ENCODE measurements at regions not wholly inside any gene's neighbourhood (a gene's known extent, or its start where the extent isn't known, plus 50 kb on each side); places are given as distances from the start of the nearest gene placed in this dataset.

DNA sequence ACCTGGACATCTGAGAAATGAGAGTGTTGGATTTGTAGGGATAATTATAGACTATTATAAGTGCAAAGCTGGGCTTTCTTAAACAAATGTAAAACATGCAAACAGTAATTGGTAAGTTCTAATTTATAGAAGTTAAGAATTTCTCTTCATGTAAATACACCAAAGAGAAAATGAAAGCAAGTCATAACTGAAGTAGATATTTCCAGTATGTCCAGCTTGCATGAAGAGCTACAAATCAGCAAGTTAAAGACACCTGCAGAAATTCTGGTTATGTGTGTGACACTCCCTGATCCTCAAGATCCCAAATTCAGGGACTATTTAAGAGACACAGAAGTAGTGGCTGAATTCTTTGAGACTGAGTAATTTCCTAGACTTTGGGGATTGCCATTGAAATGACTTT is 308.9 kb downstream of the TLE4 start:
- CTCF ChIA-PET, result no interaction called here
- POLR2A ChIA-PET, result no interaction called here
- no peak overlapping the region for H3K4me3 ChIP-seq (ENCODE audit: low read depth, low read length)
- DNase-seq (ENCODE audit: low read depth, low spot score), result no peak
- no peak for TF ChIP-seq CTCF (IDR thresholded peaks at IDR 0.05; ENCODE audit: insufficient read depth, low read length, missing control alignments)

- no peak for DNase-seq (ENCODE audit: low read depth, low spot score)
- CTCF ChIA-PET, result no interaction called here
- no peak for TF ChIP-seq CTCF (IDR thresholded peaks at IDR 0.05; ENCODE audit: insufficient read depth, low read length, missing control alignments)
- POLR2A ChIA-PET, result no interaction called here
- H3K4me3 ChIP-seq (ENCODE audit: low read depth, low read length), result no peak overlapping the region
Measured at GRCh38 chr9:79877943-79878602, 306.3 kb downstream of the TLE4 start.

DNA sequence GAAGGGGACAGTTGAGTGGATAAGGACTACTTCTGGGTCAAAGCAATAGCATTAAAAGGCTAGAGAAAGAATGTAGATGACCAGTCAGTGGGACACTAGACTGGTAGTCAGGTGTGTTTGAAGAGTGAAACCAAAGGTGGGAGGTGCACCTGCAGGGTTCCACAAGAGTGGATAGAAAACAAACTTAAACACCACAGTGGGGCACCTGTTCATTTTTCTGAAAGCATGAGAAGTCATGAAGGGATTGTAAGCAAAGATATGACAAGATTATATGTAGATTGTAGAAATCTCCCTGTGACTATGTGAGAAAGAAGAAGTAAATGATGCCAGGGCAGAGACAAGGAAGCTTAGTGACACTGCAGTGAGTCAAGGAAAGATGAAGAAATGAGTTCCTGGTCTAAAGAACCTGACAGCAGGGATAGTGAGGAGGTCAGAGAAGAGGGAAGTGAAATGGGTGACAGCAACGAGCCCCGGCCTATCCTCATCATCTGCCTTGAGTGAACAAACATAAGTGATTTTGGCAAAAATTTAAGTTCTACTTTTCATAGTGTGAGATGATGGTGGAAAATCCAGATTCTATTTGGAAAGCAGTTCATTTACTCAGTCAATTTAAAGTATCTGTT is 296.9 kb downstream of the TLE4 start:
- no peak overlapping the region for H3K4me3 ChIP-seq (ENCODE audit: low read depth, low read length)
- no peak for TF ChIP-seq CTCF (IDR thresholded peaks at IDR 0.05; ENCODE audit: insufficient read depth, low read length, missing control alignments)
- POLR2A ChIA-PET, result no interaction called here
- no peak for DNase-seq (ENCODE audit: low read depth, low spot score)
- CTCF ChIA-PET, result no interaction called here

DNA sequence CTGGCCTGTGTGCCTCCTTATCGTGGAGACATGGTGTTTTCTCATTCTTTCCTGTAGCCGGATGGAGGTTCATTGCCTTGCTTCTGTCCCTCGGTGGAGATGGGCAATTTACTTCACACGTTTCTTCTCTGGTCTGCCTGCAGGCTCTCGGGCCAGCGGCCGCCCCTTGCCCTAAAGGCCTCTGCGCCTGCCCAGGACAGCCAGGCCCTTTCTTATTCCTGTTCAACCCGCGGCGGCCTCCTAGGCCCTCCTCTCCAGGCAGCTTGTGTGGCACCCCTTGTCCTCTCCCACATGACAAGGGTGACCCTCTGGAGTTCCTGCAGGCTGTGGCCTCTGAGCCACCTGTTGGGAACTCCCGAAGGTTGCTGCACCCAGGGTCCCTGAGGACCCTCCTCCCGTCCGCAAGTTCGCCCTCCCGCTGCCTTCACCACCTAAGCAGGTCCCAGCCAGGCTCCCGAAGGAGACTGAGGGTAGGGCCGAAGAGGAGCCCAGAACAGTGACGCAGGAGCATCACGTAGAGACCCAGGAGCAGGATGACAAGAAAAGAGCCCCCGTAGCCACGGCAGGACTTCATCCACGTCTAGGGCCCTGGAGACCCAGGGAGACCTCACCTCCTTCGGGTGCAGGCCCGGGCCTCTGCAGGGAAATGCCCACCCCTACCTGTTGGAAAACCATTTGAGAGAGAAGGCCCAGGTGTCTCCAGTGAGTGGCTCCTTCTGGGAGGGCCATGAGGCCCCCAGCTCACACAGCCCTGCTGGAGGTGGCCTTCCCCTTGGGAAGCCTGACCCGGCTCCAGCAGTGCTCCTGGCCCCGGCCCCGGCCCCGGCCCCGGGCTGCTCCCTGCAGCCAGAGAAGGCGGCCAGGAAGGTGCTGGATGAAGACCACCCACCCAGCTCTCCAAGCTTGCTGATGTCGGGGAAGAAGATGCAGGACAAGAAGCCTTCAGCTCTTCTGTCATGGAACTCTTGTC is 291.4 kb downstream of the TLE4 start:
- no peak for TF ChIP-seq CTCF (IDR thresholded peaks at IDR 0.05; ENCODE audit: insufficient read depth, low read length, missing control alignments)
- POLR2A ChIA-PET, result no interaction called here
- CTCF ChIA-PET, result no interaction called here
- no peak overlapping the region for H3K4me3 ChIP-seq (ENCODE audit: low read depth, low read length)
- no peak for DNase-seq (ENCODE audit: low read depth, low spot score)

DNA sequence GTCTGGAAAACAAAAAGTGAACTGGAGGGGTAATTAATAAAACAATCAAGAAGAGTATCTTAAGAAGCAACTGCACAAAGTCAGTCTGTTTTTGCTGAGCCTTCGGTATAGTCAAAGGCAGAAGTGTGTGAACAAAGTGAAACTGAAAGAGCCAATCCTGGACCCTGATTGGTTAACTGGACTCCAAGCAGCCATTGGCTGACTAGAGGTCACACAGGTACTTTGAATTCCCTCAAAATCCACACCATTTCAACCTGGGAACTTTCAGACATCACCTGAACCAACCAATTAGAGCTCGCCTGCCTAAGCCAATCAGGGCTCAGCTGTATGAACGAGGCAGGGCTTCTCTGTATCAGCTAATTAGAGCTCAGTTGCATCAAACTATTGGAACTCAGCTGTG is 286.7 kb downstream of the TLE4 start:
- H3K4me3 ChIP-seq (ENCODE audit: low read depth, low read length), result no peak overlapping the region
- no peak for TF ChIP-seq CTCF (IDR thresholded peaks at IDR 0.05; ENCODE audit: insufficient read depth, low read length, missing control alignments)
- POLR2A ChIA-PET, result no interaction called here
- CTCF ChIA-PET, result no interaction called here
- no peak for DNase-seq (ENCODE audit: low read depth, low spot score)

DNA sequence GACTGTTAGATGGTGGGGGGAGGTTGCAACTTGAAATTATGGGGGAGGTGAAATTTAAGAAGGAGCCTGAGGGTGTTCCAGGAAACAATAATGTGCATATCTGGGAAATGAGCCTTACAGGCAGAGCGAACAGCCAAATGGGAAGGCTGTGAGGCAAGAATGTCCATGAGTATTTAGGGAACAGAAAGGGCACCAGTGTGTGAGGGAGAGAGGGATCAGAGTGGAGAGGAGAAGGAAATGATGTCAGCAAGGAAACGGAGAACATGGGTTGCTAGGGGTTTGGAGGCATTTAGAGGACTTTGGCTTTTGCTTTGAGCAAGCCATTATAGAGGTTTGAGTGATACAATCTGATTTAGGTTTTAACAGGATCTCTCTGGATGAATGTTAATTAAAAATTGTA is 285.4 kb downstream of the TLE4 start:
- TF ChIP-seq CTCF (IDR thresholded peaks at IDR 0.05; ENCODE audit: insufficient read depth, low read length, missing control alignments), result no peak
- DNase-seq (ENCODE audit: low read depth, low spot score), result no peak
- ChIA-PET CTCF (no interaction called here), POLR2A (no interaction called here)
- no peak overlapping the region for H3K4me3 ChIP-seq (ENCODE audit: low read depth, low read length)
